Activated naive CD8-positive, alpha-beta T cell treated with anti-CD3 and anti-CD28 coated beads for 36 hours (primary cell): ENCODE measurements at regions not wholly inside any gene's neighbourhood (a gene's known extent, or its start where the extent isn't known, plus 50 kb on each side); places are given as distances from the start of the nearest gene placed in this dataset.
"Not testable (repeated sequence)": the region's sequence is repeated elsewhere in the genome, so short reads cannot be mapped to it uniquely, and the experiment has no call there.

Experiments
- DNase-seq: peaks from one replicate; pipeline ENCODE4 v3.0.0; 2021
- H3K27ac Mint-ChIP-seq: one replicate; pipeline ENCODE4 v1.8.0; 2022; ENCODE audit warnings: mild to moderate bottlenecking, moderate library complexity, mixed read lengths
- H3K27me3 Mint-ChIP-seq: one replicate; pipeline ENCODE4 v1.8.0; 2022; ENCODE audit warnings: mild to moderate bottlenecking, mixed read lengths
- H3K36me3 Mint-ChIP-seq: one replicate; pipeline ENCODE4 v1.8.0; 2021; ENCODE audit warnings: mild to moderate bottlenecking, mixed read lengths
- H3K4me1 Mint-ChIP-seq: one replicate; pipeline ENCODE4 v1.8.0; 2021; ENCODE audit warnings: mixed read lengths
- H3K4me3 Mint-ChIP-seq: one replicate; pipeline ENCODE4 v1.8.0; 2022; ENCODE audit warnings: mild to moderate bottlenecking, moderate library complexity, mixed read lengths
- H3K9me3 Mint-ChIP-seq: one replicate; pipeline ENCODE4 v1.8.0; 2022; ENCODE audit warnings: mixed read lengths

DNA sequence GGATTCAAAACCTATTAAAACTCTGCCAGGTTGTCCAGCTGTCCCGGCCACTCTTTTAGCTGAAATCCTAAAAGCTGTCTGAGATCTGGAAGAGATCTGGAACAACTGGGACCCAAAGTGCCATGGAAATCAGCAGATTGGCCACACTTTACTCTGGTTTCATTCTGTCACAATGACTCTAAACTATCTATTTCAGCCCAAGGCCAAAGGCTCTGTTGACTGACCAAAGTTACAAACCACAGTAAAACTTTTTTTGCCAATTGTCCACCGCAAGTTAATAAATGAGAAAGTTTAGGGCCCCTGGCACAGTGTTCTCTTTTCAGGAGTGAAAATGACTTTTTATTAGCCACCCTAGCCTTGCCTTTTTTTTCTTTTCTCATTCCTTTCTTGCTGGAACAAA, 113.4 kb upstream of the CPM start:
- H3K4me3 Mint-ChIP-seq = no peak overlapping the region
- peaks cover 3% of the 10 kb centered on the region for H3K4me1 Mint-ChIP-seq
- no peaks in the 10 kb centered on the region for H3K36me3 Mint-ChIP-seq
- no peak overlapping the region for H3K27ac Mint-ChIP-seq
- peaks cover 4% of the 10 kb centered on the region for H3K9me3 Mint-ChIP-seq
- peaks cover 46% of the 10 kb centered on the region for H3K27me3 Mint-ChIP-seq
- no peak for DNase-seq

DNA sequence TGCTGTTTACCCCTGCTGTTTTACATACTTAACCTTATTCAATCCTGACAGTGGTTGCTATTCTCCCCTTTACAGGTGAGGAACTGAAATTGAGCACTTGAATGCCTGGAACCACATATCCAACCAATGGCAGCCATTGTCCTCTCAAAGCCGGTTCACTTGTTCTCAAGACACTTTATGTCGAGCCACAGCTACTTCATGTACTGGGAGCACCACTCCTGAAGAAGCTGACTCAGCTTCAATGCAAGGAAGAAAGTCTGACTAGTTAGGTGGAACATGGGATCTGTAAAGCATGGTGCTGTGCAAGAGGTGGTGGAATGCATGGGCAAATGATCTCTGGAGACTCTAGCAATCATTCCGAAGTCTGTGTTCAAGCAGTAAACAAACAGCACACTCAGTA, 113.9 kb upstream of the CPM start:
- Mint-ChIP-seq H3K27me3 (peaks cover 51% of the 10 kb centered on the region), H3K27ac (no peak overlapping the region), H3K36me3 (no peaks in the 10 kb centered on the region), H3K9me3 (peaks cover 5% of the 10 kb centered on the region), H3K4me1 (peaks cover 3% of the 10 kb centered on the region), H3K4me3 (no peak overlapping the region)
- DNase-seq = no peak

- H3K4me1 Mint-ChIP-seq = peaks cover 11% of the 10 kb centered on the region
- H3K9me3 Mint-ChIP-seq = peaks cover 5% of the 10 kb centered on the region
- DNase-seq = no peak
- H3K36me3 Mint-ChIP-seq = no peaks in the 10 kb centered on the region
- H3K27me3 Mint-ChIP-seq = peaks cover 51% of the 10 kb centered on the region
- H3K4me3 Mint-ChIP-seq = no peak overlapping the region
- H3K27ac Mint-ChIP-seq = no peak overlapping the region
Observed at GRCh38 chr12:69047990-69048389, 115.0 kb upstream of the CPM start.

- not testable (repeated sequence) for H3K9me3 Mint-ChIP-seq, DNase-seq, H3K4me3 Mint-ChIP-seq, H3K27ac Mint-ChIP-seq, H3K36me3 Mint-ChIP-seq
- Mint-ChIP-seq H3K4me1 (peaks cover 18% of the 10 kb centered on the region), H3K27me3 (peaks cover 51% of the 10 kb centered on the region)
Observed at GRCh38 chr12:69049855-69050254, 116.9 kb upstream of the CPM start.

DNA sequence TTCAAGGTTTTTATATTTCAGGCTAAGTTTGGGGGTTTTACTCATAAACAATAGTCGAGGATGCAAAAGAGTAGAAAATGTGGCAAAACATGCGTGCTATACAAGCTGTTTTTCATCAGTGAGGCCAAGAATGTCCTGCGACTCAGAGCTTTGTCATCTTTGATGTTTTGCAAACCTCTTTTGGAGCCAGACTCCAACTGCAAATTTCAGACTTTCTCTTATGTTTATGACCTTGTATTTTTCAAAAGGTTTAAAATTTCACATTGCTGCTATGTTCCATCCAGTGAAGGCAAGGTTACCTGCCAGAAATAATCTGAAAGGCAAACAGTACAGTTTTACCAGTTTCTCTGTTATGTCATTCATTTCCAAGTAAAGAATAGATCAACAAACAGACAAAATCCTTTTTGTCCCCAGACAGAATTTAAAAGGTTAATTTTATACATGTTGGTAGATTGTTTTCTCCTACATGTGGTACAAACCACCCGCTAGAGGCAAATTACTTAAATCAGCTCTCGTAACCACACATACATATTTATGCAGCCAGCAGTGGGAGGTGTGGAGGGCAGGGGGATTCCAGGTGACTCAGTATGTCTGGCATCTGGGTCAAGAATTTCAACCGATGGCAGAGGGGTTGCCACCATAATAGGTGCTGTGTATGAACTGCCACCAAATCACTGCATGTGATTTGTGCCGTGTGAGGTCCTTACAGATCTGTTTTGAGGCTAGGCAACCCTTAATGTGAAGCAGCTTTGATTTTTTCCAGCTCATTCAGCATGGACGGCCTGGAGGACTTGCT, 119.8 kb upstream of the CPM start:
- Mint-ChIP-seq H3K4me1 (peaks cover 17% of the 10 kb centered on the region), H3K36me3 (no peaks in the 10 kb centered on the region), H3K27ac (no peak overlapping the region), H3K9me3 (peaks cover 5% of the 10 kb centered on the region), H3K27me3 (peaks cover 43% of the 10 kb centered on the region), H3K4me3 (no peak overlapping the region)
- DNase-seq = peak; percentile 57

GRCh38 chr12:69054343-69055056, 121.5 kb upstream of the CPM start:
- no peaks in the 10 kb centered on the region for H3K36me3 Mint-ChIP-seq
- no peak for DNase-seq
- H3K4me1 Mint-ChIP-seq = peaks cover 28% of the 10 kb centered on the region
- peaks cover 26% of the 10 kb centered on the region for H3K27me3 Mint-ChIP-seq
- peaks cover 5% of the 10 kb centered on the region for H3K9me3 Mint-ChIP-seq
- H3K4me3 Mint-ChIP-seq = no peak overlapping the region
- H3K27ac Mint-ChIP-seq = no peak overlapping the region

- Mint-ChIP-seq H3K4me3 (no peak overlapping the region), H3K4me1 (peaks cover 30% of the 10 kb centered on the region), H3K36me3 (no peaks in the 10 kb centered on the region), H3K9me3 (peaks cover 5% of the 10 kb centered on the region), H3K27me3 (peaks cover 19% of the 10 kb centered on the region), H3K27ac (no peak overlapping the region)
- no peak for DNase-seq
Observed at GRCh38 chr12:69055280-69055679, 122.3 kb upstream of the CPM start.

DNA sequence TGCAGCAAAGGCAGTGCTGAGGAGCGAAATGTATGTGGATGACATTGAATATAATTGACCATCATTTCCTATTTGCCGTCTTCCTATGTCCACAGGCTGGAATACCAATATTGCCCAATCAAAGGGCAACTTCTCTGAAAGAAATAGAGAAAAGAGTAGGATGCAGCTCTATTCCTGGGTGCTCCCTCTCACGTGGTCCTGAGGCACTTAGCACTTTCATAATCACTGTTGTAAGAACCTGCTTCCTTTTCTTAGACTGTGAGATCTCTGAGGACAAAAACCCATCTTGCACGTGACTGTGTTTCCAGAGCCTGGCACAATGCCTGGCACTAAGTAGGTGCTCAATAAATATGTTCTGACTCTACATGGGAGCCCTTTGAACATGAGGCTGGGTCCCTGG, 122.7 kb upstream of the CPM start:
- Mint-ChIP-seq H3K9me3 (peaks cover 5% of the 10 kb centered on the region), H3K36me3 (no peaks in the 10 kb centered on the region), H3K27me3 (peaks cover 15% of the 10 kb centered on the region), H3K4me1 (peaks cover 30% of the 10 kb centered on the region), H3K27ac (no peak overlapping the region), H3K4me3 (no peak overlapping the region)
- no peak for DNase-seq

- H3K4me3 Mint-ChIP-seq = no peak overlapping the region
Observed at GRCh38 chr12:69056743-69057515, 124.0 kb upstream of the CPM start.

DNA sequence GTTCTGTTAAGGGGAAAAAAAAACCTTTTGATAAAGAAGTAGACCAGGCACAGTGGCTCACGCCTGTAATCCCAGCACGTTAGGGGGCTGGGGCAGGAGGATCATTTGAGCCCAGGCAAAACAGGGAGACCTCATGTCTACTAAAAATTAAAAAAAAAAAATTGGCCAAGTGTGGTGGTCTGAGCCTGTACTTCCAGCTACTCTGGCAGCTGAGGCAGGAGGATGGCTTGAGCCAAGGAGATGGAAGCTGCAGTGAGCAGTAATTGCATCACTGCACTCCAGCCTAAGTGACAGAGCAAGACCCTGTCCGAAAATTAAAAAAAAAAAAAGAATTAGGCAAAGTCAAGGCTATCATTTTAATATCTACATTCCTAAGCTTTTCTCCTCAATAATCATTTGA, 124.8 kb upstream of the CPM start:
- H3K27ac Mint-ChIP-seq = no peak overlapping the region
- no peaks in the 10 kb centered on the region for H3K9me3 Mint-ChIP-seq
- peaks cover 24% of the 10 kb centered on the region for H3K4me1 Mint-ChIP-seq

More at GRCh38 chr12:69056743-69057515, 124.0 kb upstream of the CPM start:
- H3K36me3 Mint-ChIP-seq = no peaks in the 10 kb centered on the region
- no peaks in the 10 kb centered on the region for H3K9me3 Mint-ChIP-seq
- peaks cover 30% of the 10 kb centered on the region for H3K4me1 Mint-ChIP-seq
- H3K27ac Mint-ChIP-seq = no peak overlapping the region
- no peak for DNase-seq
- H3K27me3 Mint-ChIP-seq = peaks cover 4% of the 10 kb centered on the region

GRCh38 chr12:69059465-69060457, 126.8 kb upstream of the CPM start:
- Mint-ChIP-seq H3K27ac (peak overlapping the region; percentile 56), H3K36me3 (no peaks in the 10 kb centered on the region)

More for the DNA sequence above, 124.8 kb upstream of the CPM start:
- no peak overlapping the region for H3K4me3 Mint-ChIP-seq
- DNase-seq = no peak
- H3K36me3 Mint-ChIP-seq = no peaks in the 10 kb centered on the region
- H3K27me3 Mint-ChIP-seq = peaks cover 4% of the 10 kb centered on the region

DNA sequence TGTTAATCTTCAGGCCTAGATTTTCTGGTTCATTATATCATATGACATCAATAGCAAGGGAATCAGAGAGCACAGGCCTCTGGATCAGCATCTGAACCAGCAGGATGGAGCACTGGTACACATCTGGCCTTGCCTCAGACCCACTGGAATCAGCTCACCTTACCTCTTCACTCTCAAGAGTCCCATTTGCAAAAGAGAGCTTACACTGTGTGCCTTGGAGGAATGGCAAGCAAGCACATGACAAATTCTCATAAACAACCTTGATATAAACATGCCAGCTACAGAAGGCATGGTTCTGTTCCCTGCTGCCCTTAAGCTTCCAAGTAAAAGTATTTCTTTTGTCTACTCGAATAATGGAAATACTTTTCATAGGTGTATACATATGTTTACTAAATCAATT, 128.6 kb upstream of the CPM start:
- H3K27ac Mint-ChIP-seq = no peak overlapping the region
- DNase-seq = no peak

More at GRCh38 chr12:69059465-69060457, 126.8 kb upstream of the CPM start:
- Mint-ChIP-seq H3K9me3 (no peaks in the 10 kb centered on the region), H3K4me1 (peaks cover 16% of the 10 kb centered on the region), H3K27me3 (peaks cover 4% of the 10 kb centered on the region), H3K4me3 (no peak overlapping the region)
- no peak for DNase-seq

GRCh38 chr12:69062621-69063237, 129.8 kb upstream of the CPM start:
- Mint-ChIP-seq H3K36me3 (no peaks in the 10 kb centered on the region), H3K4me1 (peaks cover 29% of the 10 kb centered on the region), H3K9me3 (no peaks in the 10 kb centered on the region), H3K4me3 (no peak overlapping the region), H3K27me3 (no peaks in the 10 kb centered on the region), H3K27ac (no peak overlapping the region)
- no peak for DNase-seq

More for the DNA sequence above, 128.6 kb upstream of the CPM start:
- no peaks in the 10 kb centered on the region for H3K9me3 Mint-ChIP-seq
- H3K4me3 Mint-ChIP-seq = no peak overlapping the region
- no peaks in the 10 kb centered on the region for H3K27me3 Mint-ChIP-seq
- no peaks in the 10 kb centered on the region for H3K36me3 Mint-ChIP-seq
- peaks cover 23% of the 10 kb centered on the region for H3K4me1 Mint-ChIP-seq
